Naive thymus-derived CD8-positive, alpha-beta T cell (primary cell): ENCODE measurements at regions not wholly inside any gene's neighbourhood (a gene's known extent, or its start where the extent isn't known, plus 50 kb on each side); places are given as distances from the start of the nearest gene placed in this dataset.

Experiments
- ATAC-seq, 2 donors: fragments of 150-1000 bp; cut with Tn5 transposase in 1 of 2; sonication (Bioruptor Pico), chemical (Tn5 transposase) in 1 of 2; 1 replicate in 1 of 2; 2 replicates in 1 of 2; pipeline ENCODE4 v1.10.0; 2021; ENCODE audit warnings: mild to moderate bottlenecking in 2 of 2, moderate library complexity in 2 of 2
- POLR2A ChIA-PET: fragments of 350-600 bp; sonication (Branson Sonifier 250); formaldehyde crosslinking; loops from one replicate; lab custom pipeline; 2021; ENCODE audit warnings: antibody characterized with exemption; lab: Charles Lee
- DNase-seq, 10 donors: peaks; one replicate each; pipeline versions ENCODE4 v3.0.0 to v3.0.0-alpha.2; 2020 to 2022
- H3K27ac Mint-ChIP-seq, 10 donors: one replicate each; pipeline ENCODE4 v1.8.0; 2020 to 2022; ENCODE audit warnings: mild to moderate bottlenecking in 10 of 10, mixed read lengths in 10 of 10, moderate library complexity in 4 of 10, inconsistent platforms in 1 of 10
- H3K27me3 Mint-ChIP-seq, 5 donors: one replicate each; pipeline ENCODE4 v1.8.0; 2021 to 2022; ENCODE audit warnings: mixed read lengths in 5 of 5
- H3K36me3 Mint-ChIP-seq, 3 donors: one replicate each; pipeline ENCODE4 v1.8.0; 2020 to 2022; ENCODE audit warnings: mixed read lengths in 3 of 3, mild to moderate bottlenecking in 2 of 3, inconsistent platforms in 1 of 3
- H3K4me1 Mint-ChIP-seq, 4 donors: one replicate each; pipeline ENCODE4 v1.8.0; 2021 to 2022; ENCODE audit warnings: mixed read lengths in 4 of 4
- H3K4me3 Mint-ChIP-seq, 10 donors: one replicate each; pipeline ENCODE4 v1.8.0; 2020 to 2022; ENCODE audit warnings: mild to moderate bottlenecking in 10 of 10, mixed read lengths in 10 of 10, moderate library complexity in 6 of 10, inconsistent platforms in 1 of 10
- H3K9me3 Mint-ChIP-seq, 9 donors: one replicate each; pipeline ENCODE4 v1.8.0; 2020 to 2022; ENCODE audit warnings: mixed read lengths in 9 of 9, mild to moderate bottlenecking in 3 of 9, inconsistent platforms in 1 of 9, moderate library complexity in 1 of 9

DNA sequence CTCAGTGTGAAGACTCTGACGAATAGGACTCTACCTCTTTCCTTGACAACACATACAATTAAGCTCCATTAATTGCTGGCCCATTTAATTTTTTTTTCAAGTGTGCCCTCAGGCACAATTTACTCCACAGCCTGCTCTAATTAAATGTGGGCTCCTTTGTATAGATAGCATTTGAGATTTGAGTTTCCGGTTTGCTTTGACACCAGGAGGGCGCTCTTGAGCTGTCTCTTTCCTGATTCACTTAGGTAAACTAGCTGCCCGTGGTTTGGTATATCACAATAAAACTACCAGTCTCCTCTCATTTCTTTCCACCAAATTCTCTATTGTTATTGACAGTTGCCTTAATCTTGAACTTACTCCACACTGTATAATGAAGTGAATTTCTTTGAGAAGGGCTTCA is 666.0 kb downstream of the DSC3 start:
- DNase-seq (no peak), ATAC-seq (no peak)
- POLR2A ChIA-PET = no interaction called here
- Mint-ChIP-seq H3K36me3 (no peaks in the 10 kb centered on the region), H3K4me3 (no peak overlapping the region), H3K27ac (no peak overlapping the region), H3K4me1 (no peaks in the 10 kb centered on the region), H3K9me3 (peaks cover 2 to 41% (median 5%) of the 10 kb centered on the region in 9 donors), H3K27me3 (no peaks in the 10 kb centered on the region)

DNA sequence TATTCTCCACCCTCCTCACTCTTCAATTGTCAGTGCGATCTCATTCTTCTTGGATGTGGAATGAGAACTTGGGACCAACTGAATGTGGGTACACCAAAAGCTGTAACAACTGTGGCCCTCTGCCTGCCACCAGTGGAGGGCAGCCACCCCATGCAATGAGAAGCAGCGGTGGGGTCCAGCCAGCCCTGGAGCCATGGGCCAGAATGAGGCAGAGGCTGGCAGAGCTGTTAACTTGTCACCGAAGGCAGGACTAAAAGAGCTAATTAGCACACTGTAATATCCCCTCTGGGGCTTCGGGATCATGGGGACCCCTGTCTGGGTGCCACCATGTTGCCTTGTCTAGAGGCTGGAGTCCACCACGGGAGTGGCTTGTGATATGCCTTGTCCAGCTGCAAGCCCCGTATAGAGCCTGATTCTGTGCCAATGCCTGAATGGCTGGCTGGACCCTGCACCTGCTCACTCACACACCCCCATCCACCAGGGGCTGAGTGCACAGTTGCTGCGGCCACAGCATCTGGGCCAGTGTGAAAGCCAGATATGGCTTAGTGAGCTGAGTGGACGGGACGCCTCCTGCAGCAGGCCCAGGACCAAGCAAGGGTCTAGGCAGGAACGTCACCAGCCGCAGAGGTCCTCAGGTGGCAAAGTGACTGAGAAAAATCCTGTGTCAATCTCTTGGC is 680.5 kb downstream of the DSC3 start:
- no peak for ATAC-seq
- no peaks in the 10 kb centered on the region for H3K27me3 Mint-ChIP-seq
- H3K4me1 Mint-ChIP-seq = no peaks in the 10 kb centered on the region
- no peak overlapping the region for H3K4me3 Mint-ChIP-seq
- no peaks in the 10 kb centered on the region for H3K36me3 Mint-ChIP-seq
- H3K9me3 Mint-ChIP-seq = peaks cover 0 to 9% (median 2%) of the 10 kb centered on the region in 9 donors
- POLR2A ChIA-PET = no interaction called here
- no peak overlapping the region for H3K27ac Mint-ChIP-seq
- DNase-seq = no peak

- POLR2A ChIA-PET = no interaction called here
- no peak for ATAC-seq
- H3K4me1 Mint-ChIP-seq = no peaks in the 10 kb centered on the region
These were observed 683.0 kb downstream of the DSC3 start for GRCh38 chr18:30359521-30359920.

DNA sequence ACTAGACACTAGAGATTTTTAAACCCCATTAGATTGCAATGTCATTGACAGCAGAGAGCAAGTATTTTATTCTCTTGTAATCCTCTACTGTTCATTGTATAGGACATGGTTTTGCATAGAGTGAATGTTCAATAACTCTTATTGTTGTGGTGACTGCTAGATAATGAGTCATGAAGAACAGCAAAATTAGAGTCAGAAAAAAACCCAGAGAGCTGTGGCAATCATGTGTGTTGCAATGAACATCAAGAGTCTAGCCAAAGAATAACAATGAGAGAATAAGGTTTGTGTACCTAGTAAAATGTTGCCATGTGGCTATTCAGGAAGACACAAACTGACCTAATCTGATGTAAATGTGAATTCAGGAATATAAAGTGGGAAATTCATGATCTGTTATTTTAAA is 684.0 kb downstream of the DSC3 start:
- no peak overlapping the region for H3K4me3 Mint-ChIP-seq
- H3K36me3 Mint-ChIP-seq = no peaks in the 10 kb centered on the region
- H3K9me3 Mint-ChIP-seq = peaks cover 0 to 9% (median 1%) of the 10 kb centered on the region in 9 donors
- POLR2A ChIA-PET = no interaction called here
- no peak for DNase-seq
- ATAC-seq = no peak
- H3K4me1 Mint-ChIP-seq = no peaks in the 10 kb centered on the region
- H3K27me3 Mint-ChIP-seq = no peaks in the 10 kb centered on the region
- H3K27ac Mint-ChIP-seq = no peak overlapping the region

More at GRCh38 chr18:30359521-30359920, 683.0 kb downstream of the DSC3 start:
- Mint-ChIP-seq H3K27ac (no peak overlapping the region), H3K9me3 (peaks cover 0 to 9% (median 1%) of the 10 kb centered on the region in 9 donors), H3K27me3 (no peaks in the 10 kb centered on the region), H3K4me3 (no peak overlapping the region), H3K36me3 (no peaks in the 10 kb centered on the region)
- no peak for DNase-seq

DNA sequence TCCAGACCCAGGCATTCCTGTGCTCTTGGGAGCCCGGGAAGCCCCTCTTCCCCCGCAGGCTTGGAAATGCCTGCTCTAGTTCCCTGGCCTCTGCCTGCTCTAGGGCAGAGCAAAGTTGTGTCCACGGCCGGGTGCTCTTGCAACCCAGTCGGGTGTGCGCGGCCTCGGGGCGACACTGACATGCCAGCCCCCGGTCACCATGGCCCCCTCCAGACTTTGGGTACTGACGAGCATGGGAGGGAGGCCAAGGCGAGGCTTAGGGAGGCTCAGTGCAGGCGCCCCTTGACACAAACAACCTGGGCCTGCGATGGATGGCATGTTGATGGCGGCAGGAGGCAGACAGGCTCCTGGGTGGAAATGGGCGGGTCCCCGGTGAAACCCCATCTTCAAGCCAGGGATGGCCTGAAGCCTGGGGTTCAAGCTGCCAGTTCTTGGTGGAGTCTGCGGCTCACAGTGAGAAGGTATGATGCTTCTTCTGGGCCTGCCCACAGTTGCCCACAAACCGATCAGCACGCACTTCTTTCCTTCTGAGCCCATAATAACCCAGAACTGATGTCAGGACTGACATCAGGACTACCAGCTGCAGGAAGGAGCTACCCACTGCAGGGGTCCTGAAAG is 689.9 kb downstream of the DSC3 start:
- POLR2A ChIA-PET = no interaction called here

GRCh38 chr18:30350263-30350662 is 692.3 kb downstream of the DSC3 start:
- POLR2A ChIA-PET = no interaction called here
- peaks cover 0 to 17% (median 6%) of the 10 kb centered on the region in 9 donors for H3K9me3 Mint-ChIP-seq
- H3K36me3 Mint-ChIP-seq = peaks cover 0 to 6% (median 0%) of the 10 kb centered on the region in 3 donors
- no peak overlapping the region for H3K27ac Mint-ChIP-seq
- ATAC-seq (no peak), DNase-seq (no peak)
- H3K27me3 Mint-ChIP-seq = no peaks in the 10 kb centered on the region
- H3K4me1 Mint-ChIP-seq = no peaks in the 10 kb centered on the region
- H3K4me3 Mint-ChIP-seq = no peak overlapping the region

More for the DNA sequence above, 689.9 kb downstream of the DSC3 start:
- Mint-ChIP-seq H3K4me3 (no peak overlapping the region), H3K27ac (no peak overlapping the region), H3K27me3 (no peaks in the 10 kb centered on the region), H3K36me3 (peaks cover 0 to 6% (median 0%) of the 10 kb centered on the region in 3 donors), H3K4me1 (no peaks in the 10 kb centered on the region), H3K9me3 (peaks cover 0 to 23% (median 6%) of the 10 kb centered on the region in 9 donors)
- DNase-seq (no peak), ATAC-seq (no peak)

DNA sequence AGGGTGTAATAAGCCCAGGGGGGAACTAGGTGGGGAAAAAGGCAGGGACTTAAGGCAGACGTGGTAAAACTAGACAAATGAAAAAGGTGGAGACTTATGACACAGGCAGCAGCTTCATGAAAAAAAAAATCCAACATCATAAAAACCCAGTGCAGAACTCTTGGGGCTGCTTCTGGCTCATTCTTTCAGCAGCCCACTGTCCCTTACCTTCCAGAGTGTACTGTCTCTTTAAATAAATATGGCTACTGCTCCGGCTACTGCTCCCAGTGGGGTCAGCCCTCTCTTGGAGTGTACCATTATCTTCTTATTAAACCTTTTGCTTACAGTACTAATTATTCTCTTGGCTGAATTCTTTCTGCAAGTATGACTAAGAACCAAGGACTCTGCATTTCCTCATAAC is 699.5 kb downstream of the DSC3 start:
- Mint-ChIP-seq H3K4me3 (no peak overlapping the region), H3K9me3 (peaks cover 0 to 16% (median 4%) of the 10 kb centered on the region in 9 donors), H3K4me1 (no peaks in the 10 kb centered on the region), H3K27me3 (no peaks in the 10 kb centered on the region), H3K36me3 (peaks cover 0 to 2% (median 0%) of the 10 kb centered on the region in 3 donors), H3K27ac (no peak overlapping the region)
- DNase-seq = no peak
- no peak for ATAC-seq
- POLR2A ChIA-PET = no interaction called here

DNA sequence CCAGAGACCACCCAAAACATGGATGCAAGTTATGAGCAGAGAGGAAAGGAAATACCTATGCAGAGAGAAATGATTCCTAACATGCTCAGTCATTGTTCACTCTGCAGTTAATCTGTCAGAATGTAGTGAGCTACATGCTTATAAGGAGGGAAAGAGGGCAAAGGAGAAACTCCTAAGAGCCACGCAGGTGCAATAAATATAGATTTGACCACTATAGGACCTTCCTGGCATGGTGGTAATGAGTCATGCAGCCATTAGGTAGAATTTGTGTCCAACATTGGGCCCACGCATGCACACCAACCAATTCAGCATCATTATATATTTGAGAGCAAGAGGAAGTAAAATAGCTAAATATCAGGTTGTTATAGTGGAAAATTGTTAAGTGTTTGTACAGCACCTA is 699.9 kb downstream of the DSC3 start:
- Mint-ChIP-seq H3K4me3 (no peak overlapping the region), H3K9me3 (peaks cover 0 to 14% (median 4%) of the 10 kb centered on the region in 9 donors), H3K27me3 (no peaks in the 10 kb centered on the region), H3K4me1 (no peaks in the 10 kb centered on the region), H3K27ac (no peak overlapping the region), H3K36me3 (no peaks in the 10 kb centered on the region)
- DNase-seq = no peak
- ATAC-seq = no peak
- POLR2A ChIA-PET = no interaction called here

- ATAC-seq (no peak), DNase-seq (no peak)
- Mint-ChIP-seq H3K36me3 (no peaks in the 10 kb centered on the region), H3K4me3 (no peak overlapping the region), H3K27me3 (no peaks in the 10 kb centered on the region), H3K4me1 (no peaks in the 10 kb centered on the region), H3K27ac (no peak overlapping the region), H3K9me3 (peaks cover 0 to 16% (median 5%) of the 10 kb centered on the region in 9 donors)
- POLR2A ChIA-PET = no interaction called here
These were observed 707.8 kb downstream of the DSC3 start for GRCh38 chr18:30334781-30335180.

DNA sequence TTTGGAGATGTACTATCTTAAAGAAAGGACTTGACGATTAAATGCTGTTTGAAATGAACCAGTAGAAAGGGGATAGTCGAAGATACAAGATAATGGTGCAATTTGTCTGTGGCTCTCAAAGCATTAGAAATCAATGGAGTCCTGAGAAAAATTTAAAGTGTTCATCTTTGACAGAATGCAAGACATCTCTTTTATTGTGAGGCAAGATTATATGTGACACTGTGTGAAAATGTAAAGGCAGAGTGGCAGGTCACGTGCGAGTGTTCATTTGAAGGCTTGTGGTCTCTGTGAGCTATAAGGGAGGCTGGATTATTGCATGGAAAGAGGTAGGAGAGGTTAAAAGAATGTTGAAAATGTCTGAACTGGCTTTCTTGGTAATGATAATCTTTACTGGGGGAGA is 709.2 kb downstream of the DSC3 start:
- H3K27me3 Mint-ChIP-seq = no peaks in the 10 kb centered on the region

DNA sequence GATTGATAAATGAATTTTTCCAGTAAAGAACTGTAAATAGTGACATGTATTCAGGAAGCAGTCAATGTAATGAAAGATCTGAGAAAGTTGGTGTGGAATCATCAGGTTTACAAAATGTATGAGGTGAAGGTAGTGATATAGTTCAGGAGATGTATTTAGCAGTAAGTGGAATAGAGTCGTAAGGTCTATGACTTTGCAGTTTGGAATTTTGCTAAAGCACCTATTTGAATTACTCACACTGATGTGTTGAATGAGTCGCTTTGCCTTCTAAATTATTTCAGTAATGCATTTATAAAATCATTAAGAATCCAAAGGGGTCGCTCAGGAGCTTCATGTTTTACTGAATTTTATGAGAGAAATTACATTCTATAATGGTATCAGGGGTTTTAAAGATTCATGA is 713.7 kb downstream of the DSC3 start:
- Mint-ChIP-seq H3K9me3 (peaks cover 0 to 16% (median 12%) of the 10 kb centered on the region in 9 donors), H3K4me1 (no peaks in the 10 kb centered on the region), H3K27ac (no peak overlapping the region), H3K36me3 (no peaks in the 10 kb centered on the region), H3K27me3 (no peaks in the 10 kb centered on the region), H3K4me3 (no peak overlapping the region)
- POLR2A ChIA-PET = no interaction called here
- DNase-seq (no peak), ATAC-seq (no peak)

More for the DNA sequence above, 709.2 kb downstream of the DSC3 start:
- Mint-ChIP-seq H3K9me3 (peaks cover 2 to 16% (median 8%) of the 10 kb centered on the region in 9 donors), H3K27ac (no peak overlapping the region), H3K36me3 (no peaks in the 10 kb centered on the region), H3K4me1 (no peaks in the 10 kb centered on the region), H3K4me3 (no peak overlapping the region)
- DNase-seq = no peak
- ATAC-seq = no peak
- POLR2A ChIA-PET = no interaction called here

- Mint-ChIP-seq H3K27ac (no peak overlapping the region), H3K27me3 (no peaks in the 10 kb centered on the region), H3K36me3 (peaks cover 0 to 4% (median 0%) of the 10 kb centered on the region in 3 donors), H3K9me3 (peaks cover 0 to 9% (median 2%) of the 10 kb centered on the region in 9 donors), H3K4me1 (no peaks in the 10 kb centered on the region), H3K4me3 (no peak overlapping the region)
- DNase-seq (no peak), ATAC-seq (no peak)
- POLR2A ChIA-PET = no interaction called here
These were observed 740.4 kb downstream of the DSC3 start for GRCh38 chr18:30302181-30302580.

DNA sequence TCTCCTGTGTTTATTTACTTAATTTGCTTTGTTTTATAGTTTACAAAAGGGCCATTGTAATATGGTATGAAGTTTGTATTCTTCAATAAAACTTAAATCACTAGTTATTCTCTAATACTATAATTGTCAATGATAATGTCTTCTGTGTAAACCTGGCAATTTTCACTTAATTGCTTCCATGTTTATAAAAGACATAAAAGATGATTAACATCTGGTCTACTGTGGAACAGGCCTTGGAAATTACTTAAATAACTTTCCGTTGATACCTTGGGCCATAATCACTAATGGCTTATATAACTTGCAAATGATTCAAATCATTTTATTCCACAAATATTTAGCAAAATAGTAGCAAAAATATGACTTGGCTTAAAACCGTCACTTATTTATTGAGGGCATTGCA is 743.8 kb downstream of the DSC3 start:
- POLR2A ChIA-PET = no interaction called here
- Mint-ChIP-seq H3K4me3 (no peak overlapping the region), H3K9me3 (peaks cover 0 to 32% (median 10%) of the 10 kb centered on the region in 9 donors), H3K27me3 (no peaks in the 10 kb centered on the region), H3K36me3 (peaks cover 0 to 4% (median 0%) of the 10 kb centered on the region in 3 donors), H3K27ac (no peak overlapping the region), H3K4me1 (no peaks in the 10 kb centered on the region)
- ATAC-seq (no peak), DNase-seq (no peak)
